Adrenal gland (tissue), 5 donors: ENCODE measurements at regions not wholly inside any gene's neighbourhood (a gene's known extent, or its start where the extent isn't known, plus 50 kb on each side); places are given as distances from the start of the nearest gene placed in this dataset.

Source experiments
- CTCF ChIP-seq, 6 experiments: fragments of 450-650 bp in 4 of 6; fragments of 200-600 bp in 2 of 6; sonication (generic) in 1 of 6; IDR thresholded peaks; 1 replicate in 5 of 6; 2 replicates in 1 of 6; pipeline versions ENCODE4 v1.5.1 to v1.8.0; 2016 to 2021; ENCODE audit warnings: antibody characterized with exemption in 6 of 6, mild to moderate bottlenecking in 2 of 6, moderate library complexity in 1 of 6
- POLR2A ChIP-seq, 2 donors: fragments of 450-650 bp; IDR thresholded peaks; one replicate each; pipeline ENCODE4 v1.6.1; 2017; ENCODE audit warnings: antibody characterized with exemption in 2 of 2, mild to moderate bottlenecking in 2 of 2, moderate library complexity in 1 of 2
- donor health status: DM: no; HTN: no; CAD: no.

- TF ChIP-seq POLR2A (IDR thresholded peaks at IDR 0.05) (no peak), CTCF (IDR thresholded peaks at IDR 0.05) (peak in 1 of 6 experiments; percentile 10)
These were observed 74.9 kb upstream of the HTR4 start for GRCh38 chr5:148729182-148729581.
